ENCODE measurements at regions not wholly inside any gene's neighbourhood (a gene's known extent, or its start where the extent isn't known, plus 50 kb on each side); places are given as distances from the start of the nearest gene placed in this dataset.

DNA sequence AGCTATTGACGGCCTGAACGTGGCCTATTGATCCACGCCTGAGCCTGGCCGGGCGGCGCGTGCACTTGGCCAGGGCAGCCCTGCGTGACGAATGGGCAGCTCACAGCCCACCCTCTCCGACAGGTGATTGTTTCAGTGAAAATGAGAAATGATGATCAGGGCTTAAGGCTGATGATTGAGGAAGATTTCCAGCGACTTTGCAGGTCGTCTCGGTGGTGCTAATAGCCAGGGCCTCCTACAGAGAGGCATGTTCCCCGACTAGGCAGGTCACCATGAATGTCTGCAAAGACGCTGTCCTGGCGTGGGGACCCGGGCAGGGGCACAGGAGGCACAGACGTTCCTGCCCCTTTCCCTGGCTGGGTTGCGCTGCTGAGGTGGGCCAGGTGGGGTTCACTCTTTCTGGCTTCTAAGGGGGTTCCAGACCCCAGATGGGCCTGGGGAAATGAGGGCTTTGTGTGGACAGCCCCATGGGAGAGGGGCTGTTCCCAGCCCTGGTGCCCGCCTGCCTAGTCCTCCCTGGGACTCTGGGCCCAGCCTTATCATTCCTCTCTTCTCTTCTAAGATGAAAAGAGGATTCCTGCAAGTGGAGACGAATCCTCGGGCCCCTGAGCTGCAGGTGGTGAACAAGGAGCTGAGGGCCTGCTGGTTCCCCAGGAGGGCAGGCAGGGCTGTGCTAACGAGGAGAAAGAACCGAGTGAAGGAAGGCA lies 157.4 kb downstream of the KIF26A start:
- TF ChIP-seq, protein P1, sequence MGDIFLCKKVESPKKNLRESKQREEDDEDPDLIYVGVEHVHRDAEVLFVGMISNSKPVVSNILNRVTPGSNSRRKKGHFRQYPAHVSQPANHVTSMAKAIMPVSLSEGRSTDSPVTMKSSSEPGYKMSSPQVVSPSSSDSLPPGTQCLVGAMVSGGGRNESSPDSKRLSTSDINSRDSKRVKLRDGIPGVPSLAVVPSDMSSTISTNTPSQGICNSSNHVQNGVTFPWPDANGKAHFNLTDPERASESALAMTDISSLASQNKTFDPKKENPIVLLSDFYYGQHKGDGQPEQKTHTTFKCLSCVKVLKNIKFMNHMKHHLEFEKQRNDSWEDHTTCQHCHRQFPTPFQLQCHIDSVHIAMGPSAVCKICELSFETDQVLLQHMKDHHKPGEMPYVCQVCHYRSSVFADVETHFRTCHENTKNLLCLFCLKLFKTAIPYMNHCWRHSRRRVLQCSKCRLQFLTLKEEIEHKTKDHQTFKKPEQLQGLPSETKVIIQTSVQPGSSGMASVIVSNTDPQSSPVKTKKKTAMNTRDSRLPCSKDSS (IDR thresholded peaks at IDR 0.05; ENCODE audit: low read depth, partially characterized antibody) = no peak
- TF ChIP-seq ILF3 (IDR thresholded peaks at IDR 0.05; ENCODE audit: borderline replicate concordance) (no peak), POLR2A (conservative IDR thresholded peaks at IDR 0.05) (no peak), PML (IDR thresholded peaks at IDR 0.05; ENCODE audit: low read length) (no peak), U2AF2 (optimal IDR thresholded peaks at IDR 0.05; ENCODE audit: low read depth, low read length) (no peak), POU5F1 (IDR thresholded peaks at IDR 0.05; ENCODE audit: borderline replicate concordance, low read depth, low read length, partially characterized antibody) (no peak), ZNF121 (CRISPR knock-in tag; conservative IDR thresholded peaks at IDR 0.05) (no peak), HMG20B (CRISPR knock-in tag; IDR thresholded peaks at IDR 0.05) (no peak), NFYB (IDR thresholded peaks at IDR 0.05; ENCODE audit: extremely low read depth, insufficient read length) (no peak)
- TF ChIP-seq, protein P2, sequence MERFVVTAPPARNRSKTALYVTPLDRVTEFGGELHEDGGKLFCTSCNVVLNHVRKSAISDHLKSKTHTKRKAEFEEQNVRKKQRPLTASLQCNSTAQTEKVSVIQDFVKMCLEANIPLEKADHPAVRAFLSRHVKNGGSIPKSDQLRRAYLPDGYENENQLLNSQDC (CRISPR knock-in tag; IDR thresholded peaks at IDR 0.05) = no peak

Data from K562 (cell line).